ENCODE measurements at regions not wholly inside any gene's neighbourhood (a gene's known extent, or its start where the extent isn't known, plus 50 kb on each side); places are given as distances from the start of the nearest gene placed in this dataset.

- no peak for DNase-seq (ENCODE audit: low read depth)
Measured at GRCh38 chr22:48893288-48894063, 934.2 kb downstream of the BRD1 start.

GRCh38 chr22:48892578-48893287, 934.9 kb downstream of the BRD1 start:
- DNase-seq (ENCODE audit: low read depth) = no peak

- no peak for DNase-seq (ENCODE audit: low read depth)
Measured at GRCh38 chr22:48891688-48892577, 935.7 kb downstream of the BRD1 start.

DNA sequence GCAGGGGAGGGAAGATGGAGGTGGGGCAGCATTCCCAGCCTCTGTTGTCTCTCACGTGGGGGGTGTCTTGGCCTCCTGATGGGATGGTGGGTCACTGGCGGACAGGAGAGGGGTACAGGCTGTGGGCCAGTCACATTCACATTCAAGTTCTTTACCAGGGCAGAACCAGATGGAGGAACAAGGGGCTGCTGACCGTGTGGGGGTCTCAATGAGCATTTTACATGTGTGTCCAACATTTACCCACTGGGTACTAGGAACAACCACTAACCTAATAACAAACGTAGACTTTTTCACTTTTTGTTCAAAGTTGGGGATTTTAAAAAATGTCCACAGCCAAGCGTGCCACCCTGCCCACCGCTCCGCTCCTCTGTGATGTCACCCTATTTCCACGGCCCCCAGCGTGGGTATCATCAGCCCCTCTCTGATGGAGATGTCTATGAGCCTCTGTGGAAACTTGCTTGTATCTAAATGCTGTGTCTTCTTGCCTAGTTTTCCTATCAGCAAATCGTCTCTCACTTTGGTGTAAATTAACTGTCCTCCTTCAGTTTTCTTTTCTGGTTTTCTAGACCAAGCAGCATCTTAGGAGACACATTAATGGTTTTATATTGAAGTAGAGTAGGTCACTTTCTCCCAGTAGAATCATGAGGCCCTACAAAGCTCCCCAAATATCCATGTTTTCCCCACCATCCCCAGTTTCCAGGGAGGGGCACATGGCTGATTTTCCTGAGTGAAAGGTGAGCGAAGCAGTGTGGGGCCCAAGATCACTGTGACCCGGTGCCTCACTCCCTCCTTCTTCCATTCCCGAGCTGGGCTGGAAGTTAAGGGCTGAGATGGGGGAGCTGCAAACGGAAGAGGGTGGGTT, 936.7 kb downstream of the BRD1 start:
- no peak for DNase-seq (ENCODE audit: low read depth)

DNA sequence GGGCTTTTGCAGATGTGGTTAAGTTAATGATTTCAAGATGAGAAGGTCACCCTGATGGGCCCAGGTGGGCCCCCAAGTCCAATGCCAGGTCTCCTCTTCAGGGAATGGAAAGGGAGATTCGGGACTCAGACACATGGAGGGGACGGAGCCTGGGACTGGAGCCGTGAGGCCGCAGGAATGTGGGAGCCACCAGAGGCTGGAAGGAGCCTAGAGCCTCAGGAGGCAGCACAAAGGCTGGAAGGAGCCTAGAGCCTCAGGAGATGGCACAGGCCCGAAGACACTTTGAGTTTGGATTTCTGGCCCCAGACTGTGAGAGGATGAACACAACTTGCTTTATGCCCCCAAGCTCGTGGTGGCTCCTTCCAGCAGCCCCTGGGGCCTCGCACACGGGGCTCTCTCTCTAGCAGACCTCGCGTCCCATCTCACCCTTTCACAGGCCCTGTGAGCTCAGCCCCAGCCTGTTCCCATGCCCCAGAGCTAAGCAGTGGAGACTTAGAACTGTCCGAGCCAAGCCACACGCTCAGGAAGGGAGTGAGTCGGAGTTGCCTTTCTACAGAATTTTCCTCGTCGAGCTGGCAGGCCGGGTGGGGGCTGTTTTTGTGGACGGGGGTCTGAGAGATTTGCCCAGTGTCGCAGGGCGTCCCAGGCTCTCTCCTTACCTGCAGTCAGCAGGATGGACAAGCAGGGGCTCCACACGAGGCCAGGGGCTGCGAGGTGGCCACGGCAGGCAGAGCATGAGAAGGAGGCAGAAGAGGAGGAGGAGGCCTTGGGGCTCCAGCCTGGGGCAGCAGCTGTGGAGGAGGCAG, 937.6 kb downstream of the BRD1 start:
- no peak for DNase-seq (ENCODE audit: low read depth)

DNA sequence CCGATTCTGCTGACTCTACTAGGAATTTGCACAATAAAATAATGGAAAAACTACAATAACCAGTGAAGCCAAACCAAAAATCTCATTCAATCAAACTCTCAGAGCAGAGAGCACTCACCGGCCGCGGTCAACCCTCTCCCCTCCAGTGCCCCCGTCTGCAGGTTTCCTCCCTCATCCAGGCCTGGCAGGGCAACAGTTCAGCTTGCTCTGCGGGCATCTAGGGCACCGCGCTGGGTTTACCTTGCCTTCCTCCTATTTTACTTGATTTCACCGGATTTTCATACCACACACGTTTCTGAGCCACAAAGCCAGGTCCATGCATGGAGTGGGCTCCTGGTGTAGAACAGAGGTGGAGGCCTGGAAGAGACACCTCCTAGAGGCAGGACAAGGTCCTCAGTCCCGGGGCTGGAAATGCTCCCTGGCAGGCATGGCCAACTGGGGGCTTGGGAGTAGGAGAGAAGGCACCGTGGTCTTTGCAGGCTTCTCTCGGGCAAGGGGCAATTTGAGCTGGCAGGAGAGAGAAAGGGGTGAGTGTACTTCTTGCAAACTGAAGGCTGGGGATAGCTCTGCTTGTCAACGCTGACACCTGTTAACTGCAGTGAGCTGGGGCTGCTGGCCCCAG, 938.4 kb downstream of the BRD1 start:
- DNase-seq (ENCODE audit: low read depth) = no peak

- no peak for DNase-seq (ENCODE audit: low read depth)
Measured at GRCh38 chr22:48888466-48889208, 939.0 kb downstream of the BRD1 start.

DNA sequence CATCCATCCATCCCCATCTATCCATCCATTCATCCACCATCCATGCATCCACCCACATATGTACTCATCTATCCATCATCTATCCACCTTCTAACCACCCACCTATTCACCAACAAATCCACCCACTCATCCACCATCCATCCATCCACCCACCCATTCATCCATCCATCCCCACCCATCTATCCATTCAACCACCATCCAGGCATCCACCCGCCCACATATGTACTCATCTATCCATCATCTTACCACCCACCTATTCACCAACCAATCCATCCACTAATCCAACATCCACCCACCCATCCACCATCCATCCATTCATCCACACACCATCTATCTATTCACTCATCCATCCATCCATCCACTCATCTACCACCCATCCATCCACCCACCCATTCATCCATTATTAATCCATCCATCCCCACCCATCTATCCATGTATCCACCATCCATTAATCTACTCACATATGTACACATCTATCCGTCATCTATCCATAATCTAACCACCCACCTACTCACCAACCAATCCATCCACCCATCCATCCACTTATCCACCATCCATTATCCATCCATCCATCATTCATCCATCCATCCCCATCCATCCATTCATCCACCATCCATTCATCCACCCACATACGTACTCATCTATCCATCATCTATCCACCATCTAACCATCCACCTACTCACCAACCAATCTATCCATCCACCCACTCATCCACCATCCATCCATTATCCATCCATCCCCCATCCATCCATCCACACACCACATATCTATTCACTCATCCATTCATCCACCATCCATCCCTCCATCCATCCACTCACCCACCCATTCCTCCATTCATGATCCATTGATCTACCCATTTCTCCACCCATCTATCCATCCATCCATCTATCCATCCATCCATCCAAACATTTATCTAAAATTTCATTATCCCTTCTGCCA, 940.0 kb downstream of the BRD1 start:
- DNase-seq (ENCODE audit: low read depth) = no peak

GRCh38 chr22:48886604-48887393, 940.9 kb downstream of the BRD1 start:
- no peak for DNase-seq (ENCODE audit: low read depth)

DNA sequence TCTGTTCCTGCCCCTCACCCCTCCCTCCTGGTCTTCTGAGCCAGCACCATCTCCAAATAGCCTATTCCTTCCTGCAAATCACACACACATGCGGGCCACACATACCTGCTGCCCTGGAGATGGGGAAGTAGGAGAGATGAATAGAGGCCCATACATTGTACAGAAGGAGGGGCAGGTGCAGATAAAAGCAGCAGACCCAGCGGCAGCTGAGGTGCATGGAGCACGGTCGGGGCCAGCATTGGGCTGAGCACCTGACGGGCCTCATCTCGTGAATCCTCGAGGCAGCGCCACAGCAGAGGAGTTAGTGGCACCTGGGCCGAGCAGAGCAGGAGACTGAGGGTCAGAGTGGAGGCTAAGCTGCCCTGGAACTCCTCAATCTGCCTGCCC, 941.8 kb downstream of the BRD1 start:
- no peak for DNase-seq (ENCODE audit: low read depth)

- no peak for DNase-seq (ENCODE audit: low read depth)
Measured at GRCh38 chr22:48885271-48885918, 942.3 kb downstream of the BRD1 start.

GRCh38 chr22:48884786-48885185, 942.9 kb downstream of the BRD1 start:
- no peak for DNase-seq (ENCODE audit: low read depth)

- no peak for DNase-seq (ENCODE audit: low read depth)
Measured at GRCh38 chr22:48884324-48884723, 943.3 kb downstream of the BRD1 start.

DNA sequence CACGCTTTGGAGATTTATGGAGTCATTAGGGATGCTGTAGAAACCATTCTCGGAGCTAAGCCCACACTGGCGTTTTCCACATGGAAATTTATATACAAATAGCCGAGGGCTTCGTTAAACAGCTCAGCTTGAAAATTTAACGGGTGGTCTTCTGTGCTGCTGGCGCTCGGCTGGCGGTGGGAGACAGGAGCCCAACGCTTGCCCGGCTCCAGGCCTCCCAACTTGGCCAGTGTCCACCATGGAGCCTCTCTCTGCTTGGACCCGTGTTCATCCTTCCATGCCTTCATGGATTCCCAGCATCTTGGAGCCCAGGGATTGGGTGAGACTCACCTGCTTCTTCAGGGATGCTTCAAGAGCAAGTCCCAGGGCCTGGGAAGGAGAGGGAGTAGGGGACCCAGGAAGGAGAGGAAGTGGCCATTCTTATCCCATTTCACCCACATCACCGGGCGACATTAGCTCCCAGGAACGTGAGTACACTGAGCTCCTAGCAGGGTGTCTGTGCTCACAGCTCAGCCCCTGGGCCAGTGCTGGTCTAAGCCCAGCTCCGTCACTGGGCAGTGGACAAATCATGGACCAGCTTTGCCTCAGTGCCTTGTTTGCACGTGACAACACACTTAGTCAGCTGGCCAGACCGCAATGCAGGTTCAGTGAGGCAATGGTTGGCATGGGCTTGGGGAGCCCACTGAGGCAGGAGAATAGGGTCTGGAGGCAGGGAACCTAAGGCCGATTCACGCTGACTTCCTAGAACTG, 944.3 kb downstream of the BRD1 start:
- DNase-seq (ENCODE audit: low read depth) = no peak

GRCh38 chr22:48882636-48883200, 945.0 kb downstream of the BRD1 start:
- no peak for DNase-seq (ENCODE audit: low read depth)

All from HS-5 (cell line).